ENCODE measurements at regions not wholly inside any gene's neighbourhood (a gene's known extent, or its start where the extent isn't known, plus 50 kb on each side); places are given as distances from the start of the nearest gene placed in this dataset.
A peak's percentile ranks its signal among the peaks of the same experiment; 100 is the strongest.
"Not testable (repeated sequence)": the region's sequence is repeated elsewhere in the genome, so short reads cannot be mapped to it uniquely, and the experiment has no call there.

GRCh38 chr21:15283138-15283537, 218.3 kb upstream of the NRIP1 start:
- DNase-seq = no peak

GRCh38 chr21:15283789-15284188, 219.0 kb upstream of the NRIP1 start:
- DNase-seq = no peak

DNA sequence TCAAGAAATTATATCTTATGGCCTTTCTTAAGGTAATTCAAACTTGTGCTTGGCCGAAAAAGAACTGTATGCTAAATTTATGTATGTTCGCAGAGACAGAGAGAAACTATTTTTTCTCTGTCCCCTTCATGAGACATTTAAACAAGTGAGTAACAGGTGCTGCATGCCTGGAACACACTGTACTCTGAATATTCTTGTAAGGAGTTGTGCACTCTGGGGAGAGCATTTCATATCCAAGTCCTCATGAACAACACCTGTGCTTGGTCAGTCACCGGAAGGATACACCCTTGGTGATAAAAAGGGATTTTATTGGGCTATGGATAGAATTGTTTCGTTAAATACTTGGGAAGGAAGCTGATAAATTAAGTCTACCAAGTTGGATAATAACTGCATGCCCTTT, 220.8 kb upstream of the NRIP1 start:
- DNase-seq = no peak

DNA sequence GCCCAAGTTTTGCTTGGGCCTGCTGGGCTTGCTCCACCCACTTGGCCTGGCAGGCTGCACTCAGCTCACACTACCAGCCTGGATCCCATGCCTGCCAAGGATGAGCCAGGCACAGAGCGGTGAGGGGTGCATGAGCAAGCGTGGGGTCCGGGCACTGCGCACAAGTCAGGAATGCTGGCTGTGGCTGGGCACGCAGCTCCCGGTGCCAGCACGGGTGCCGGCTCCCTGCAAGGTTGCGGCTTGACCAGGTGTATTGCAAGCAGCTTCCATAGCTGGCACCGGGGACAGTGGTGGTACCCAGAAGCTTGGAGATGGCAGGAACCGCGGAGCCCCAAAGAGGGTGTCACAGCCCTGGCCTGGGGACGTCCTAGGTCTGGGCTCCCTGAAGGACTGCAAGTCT, 224.4 kb upstream of the NRIP1 start:
- no peak for DNase-seq

DNA sequence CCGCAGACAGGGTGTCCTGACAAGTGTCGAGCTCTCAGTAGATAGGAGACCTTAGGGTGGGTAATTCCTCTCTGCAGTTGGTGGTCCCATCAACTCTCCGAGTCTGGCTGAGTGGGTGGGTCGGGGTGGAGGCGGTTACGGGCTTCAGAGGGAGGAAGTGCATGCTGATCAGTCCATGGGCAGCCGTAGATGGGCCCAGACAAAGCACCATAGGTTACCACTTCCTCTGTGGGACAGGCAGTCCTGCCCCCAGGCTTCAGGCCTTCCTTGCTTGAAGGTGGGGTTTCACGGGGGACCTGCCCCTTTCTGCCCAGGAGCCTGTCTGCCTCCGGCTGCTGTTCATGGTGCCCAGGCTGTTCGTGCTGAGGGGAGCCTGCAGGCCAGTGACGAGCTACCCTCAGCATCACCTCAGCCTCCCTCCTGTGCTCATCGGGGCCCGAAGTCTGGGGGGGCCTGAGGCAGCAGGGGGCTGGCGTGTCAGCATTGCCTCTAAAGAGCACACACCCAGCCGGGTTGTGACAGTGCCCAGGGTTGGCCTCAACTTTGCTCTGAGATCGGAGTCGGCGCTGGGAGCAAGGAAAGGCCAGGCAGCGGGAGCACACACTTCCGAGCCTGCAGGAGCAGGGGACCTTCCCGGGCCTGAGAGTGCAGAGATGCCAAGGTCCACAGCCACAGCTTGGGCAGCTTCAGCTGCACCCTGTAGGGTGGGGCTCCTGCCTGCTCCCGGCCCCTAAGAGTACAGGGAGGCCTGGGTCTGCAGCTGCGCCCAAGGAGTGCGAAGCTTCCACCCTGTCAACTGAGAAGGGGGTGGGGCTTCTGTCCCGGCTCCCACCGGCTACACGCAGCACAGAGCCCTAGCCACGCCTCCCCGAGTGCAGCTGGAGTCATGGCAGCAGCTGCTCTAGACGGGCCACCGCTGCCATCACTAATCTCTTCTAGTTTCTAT, 225.4 kb upstream of the NRIP1 start:
- DNase-seq = peak; percentile 13

- no peak for DNase-seq
These were observed 226.9 kb upstream of the NRIP1 start for GRCh38 chr21:15291621-15292266.

- no peak for DNase-seq
These were observed 228.4 kb upstream of the NRIP1 start for GRCh38 chr21:15293240-15293639.

DNA sequence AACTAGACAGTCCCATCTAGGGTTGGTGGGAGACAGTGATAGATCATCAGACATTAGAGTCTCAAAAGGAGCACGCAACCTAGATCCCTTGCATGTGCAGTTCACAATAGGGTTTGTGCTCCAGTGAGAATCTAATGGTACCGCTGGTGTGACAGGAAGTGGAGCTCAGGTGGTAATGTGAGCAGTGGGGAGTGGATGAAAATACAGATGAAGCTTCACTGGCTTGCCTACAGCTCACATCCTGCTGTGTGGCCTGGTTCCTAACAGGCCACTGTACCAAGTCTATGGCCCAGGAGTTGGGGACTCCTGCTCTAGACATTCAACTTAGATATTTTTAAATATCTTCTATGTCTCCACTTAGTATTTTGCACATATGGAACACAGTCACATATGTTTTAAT, 231.1 kb upstream of the NRIP1 start:
- DNase-seq = no peak

- no peak for DNase-seq
These were observed 233.0 kb upstream of the NRIP1 start for GRCh38 chr21:15297824-15298223.

DNA sequence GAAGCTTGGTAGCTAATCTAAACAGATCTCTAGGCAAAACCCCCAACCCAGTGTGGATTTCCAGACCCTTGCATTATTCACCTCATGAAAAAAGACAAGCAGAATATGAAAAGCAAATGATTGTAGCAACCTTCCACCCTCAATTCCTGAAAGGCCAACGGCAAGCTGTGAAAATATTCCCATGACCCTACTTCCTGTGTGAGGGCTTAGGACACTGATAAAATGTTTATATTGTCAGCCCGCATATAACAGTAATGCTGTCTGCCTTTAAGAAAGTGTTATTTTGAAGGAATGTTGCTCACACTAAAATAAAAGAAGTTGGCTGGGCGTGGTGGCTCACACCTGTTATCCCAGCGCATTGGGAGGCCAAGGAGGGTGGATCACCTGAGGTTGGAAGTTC, 233.5 kb upstream of the NRIP1 start:
- DNase-seq = no peak

DNA sequence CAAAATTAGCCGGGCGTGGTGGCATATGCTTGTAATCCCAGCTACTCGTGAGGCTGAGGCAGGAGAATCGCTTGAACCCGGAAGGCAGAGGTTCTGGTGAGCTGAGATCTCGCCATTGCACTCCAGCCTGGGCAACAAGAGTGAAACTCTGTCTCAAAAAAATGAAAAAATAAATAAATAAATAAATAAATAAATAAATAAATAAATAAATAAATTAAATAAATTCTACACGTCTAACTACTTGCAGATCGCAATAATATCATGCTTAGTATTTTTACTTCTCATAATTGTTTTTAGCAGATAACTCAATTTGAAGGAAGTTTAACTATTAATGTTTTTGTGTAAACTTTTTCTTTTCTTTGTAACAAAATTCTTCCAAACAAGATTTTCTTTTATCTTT, 234.0 kb upstream of the NRIP1 start:
- DNase-seq = not testable (repeated sequence)

GRCh38 chr21:15300131-15300530, 235.3 kb upstream of the NRIP1 start:
- no peak for DNase-seq

- DNase-seq = no peak
These were observed 236.2 kb upstream of the NRIP1 start for GRCh38 chr21:15301014-15301413.

- DNase-seq = no peak
These were observed 236.9 kb upstream of the NRIP1 start for GRCh38 chr21:15301736-15302135.

- no peak for DNase-seq
These were observed 241.5 kb upstream of the NRIP1 start for GRCh38 chr21:15306271-15306670.

GRCh38 chr21:15308333-15308732, 243.5 kb upstream of the NRIP1 start:
- no peak for DNase-seq

GRCh38 chr21:15309022-15309590, 244.3 kb upstream of the NRIP1 start:
- no peak for DNase-seq

DNA sequence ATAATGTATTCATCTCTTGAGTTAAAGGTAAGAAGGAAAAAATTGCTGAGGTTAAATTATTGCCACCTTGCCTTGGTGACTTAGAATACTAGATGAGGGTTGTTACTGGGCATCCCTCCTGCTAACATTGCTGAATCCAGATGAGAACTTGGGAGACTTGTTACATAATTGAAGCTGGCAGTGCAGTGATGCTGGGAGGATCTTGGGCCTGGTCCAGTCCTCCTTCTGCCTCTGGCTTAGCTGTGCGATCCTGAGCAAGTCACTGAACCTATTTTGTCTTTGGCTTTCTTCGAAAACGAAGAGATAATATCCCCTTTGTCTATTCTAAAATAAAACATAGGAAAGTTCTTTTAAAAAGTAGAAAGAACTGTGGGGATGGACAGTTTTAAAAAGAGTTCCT, 244.9 kb upstream of the NRIP1 start:
- DNase-seq = no peak

DNA sequence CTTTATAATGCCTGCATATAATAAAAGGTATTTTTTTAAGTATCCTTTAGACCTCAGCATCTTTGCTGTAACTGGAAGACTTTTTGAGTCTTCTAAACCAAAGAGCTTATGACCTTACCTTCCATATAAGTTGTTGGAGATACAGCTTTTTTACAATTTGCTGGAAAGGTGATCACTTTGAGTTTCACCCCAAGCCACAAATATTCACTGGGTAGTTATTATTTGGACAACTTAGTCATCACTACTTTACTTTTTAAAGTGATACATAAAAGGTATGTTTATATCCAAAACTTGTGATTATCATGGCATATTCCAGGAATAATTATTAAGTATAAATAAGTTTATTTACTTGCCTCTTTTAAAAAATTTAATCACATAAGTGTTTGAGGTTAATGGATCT, 246.7 kb upstream of the NRIP1 start:
- no peak for DNase-seq

DNA sequence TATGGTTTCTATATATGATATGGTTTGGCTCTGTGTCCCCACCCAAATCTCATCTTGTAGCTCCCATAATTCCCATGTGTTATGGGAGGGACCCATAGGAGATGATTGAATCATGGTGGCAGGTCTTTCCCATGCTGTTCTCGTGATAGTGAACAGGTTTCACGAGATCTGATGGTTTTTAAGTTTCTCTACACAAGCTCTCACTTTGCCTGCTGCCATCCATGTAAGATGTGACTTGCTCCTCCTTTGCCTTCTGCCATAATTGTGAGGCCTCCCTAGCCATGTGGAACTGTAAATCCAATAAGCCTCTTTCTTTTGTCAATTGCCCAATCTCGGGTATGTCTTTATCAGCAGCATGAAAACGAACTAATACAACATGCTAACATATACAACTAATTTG, 252.2 kb upstream of the NRIP1 start:
- DNase-seq = not testable (repeated sequence)

- no peak for DNase-seq
These were observed 254.9 kb upstream of the NRIP1 start for GRCh38 chr21:15319727-15320126.

- no peak for DNase-seq
These were observed 259.7 kb upstream of the NRIP1 start for GRCh38 chr21:15324542-15324941.

GRCh38 chr21:15326032-15326867, 261.4 kb upstream of the NRIP1 start:
- no peak for DNase-seq
